ENCODE measurements at regions not wholly inside any gene's neighbourhood (a gene's known extent, or its start where the extent isn't known, plus 50 kb on each side); places are given as distances from the start of the nearest gene placed in this dataset.

DNA sequence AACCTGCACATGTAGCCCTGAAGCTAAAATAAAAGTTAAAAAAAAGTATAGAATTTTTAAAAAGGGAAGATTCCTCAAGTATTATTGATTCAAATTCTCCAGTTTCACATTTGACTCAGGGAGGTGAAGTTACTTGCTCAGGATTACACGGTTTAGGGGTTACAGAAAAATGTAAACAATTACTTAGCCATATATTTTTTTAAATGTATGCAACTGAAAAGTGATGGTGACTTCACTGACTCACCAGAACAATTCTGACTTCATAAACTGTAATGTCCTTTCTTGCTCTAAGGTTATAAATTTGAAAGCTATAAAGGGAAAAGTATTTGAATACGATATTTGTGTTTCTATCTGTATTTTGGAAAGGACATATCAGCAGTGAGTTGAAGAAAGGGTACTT is 371.2 kb downstream of the SPRY1 start:
- CTCF ChIA-PET: interaction anchor here (1.5 kb wide), 1 partner anchor 9 kb away, joined by 4 read pairs; no protein-coding TSS in a partner anchor
- TF ChIP-seq JUND (IDR thresholded peaks at IDR 0.05): no peak
- TF ChIP-seq, protein P1, sequence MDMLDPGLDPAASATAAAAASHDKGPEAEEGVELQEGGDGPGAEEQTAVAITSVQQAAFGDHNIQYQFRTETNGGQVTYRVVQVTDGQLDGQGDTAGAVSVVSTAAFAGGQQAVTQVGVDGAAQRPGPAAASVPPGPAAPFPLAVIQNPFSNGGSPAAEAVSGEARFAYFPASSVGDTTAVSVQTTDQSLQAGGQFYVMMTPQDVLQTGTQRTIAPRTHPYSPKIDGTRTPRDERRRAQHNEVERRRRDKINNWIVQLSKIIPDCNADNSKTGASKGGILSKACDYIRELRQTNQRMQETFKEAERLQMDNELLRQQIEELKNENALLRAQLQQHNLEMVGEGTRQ (IDR thresholded peaks at IDR 0.05; ENCODE audit: borderline replicate concordance, low read depth, low read length): no peak
- TF ChIP-seq REST (IDR thresholded peaks at IDR 0.05; ENCODE audit: low read depth, low read length): no peak
- no peak for TF ChIP-seq SMC3 (IDR thresholded peaks at IDR 0.05; ENCODE audit: low read depth, low read length)
- no peak for TF ChIP-seq YY1 (IDR thresholded peaks at IDR 0.05; ENCODE audit: low read depth)
- no peak for TF ChIP-seq TEAD4 (IDR thresholded peaks at IDR 0.05; ENCODE audit: borderline replicate concordance, insufficient read depth)
- TF ChIP-seq PBX3 (IDR thresholded peaks at IDR 0.05): no peak
- no peak for TF ChIP-seq CHD2 (IDR thresholded peaks at IDR 0.05; ENCODE audit: low read length, partially characterized antibody)
- no peak for TF ChIP-seq POLR2AphosphoS5 (IDR thresholded peaks at IDR 0.05; ENCODE audit: low read depth, low read length)
- TF ChIP-seq, protein P2, sequence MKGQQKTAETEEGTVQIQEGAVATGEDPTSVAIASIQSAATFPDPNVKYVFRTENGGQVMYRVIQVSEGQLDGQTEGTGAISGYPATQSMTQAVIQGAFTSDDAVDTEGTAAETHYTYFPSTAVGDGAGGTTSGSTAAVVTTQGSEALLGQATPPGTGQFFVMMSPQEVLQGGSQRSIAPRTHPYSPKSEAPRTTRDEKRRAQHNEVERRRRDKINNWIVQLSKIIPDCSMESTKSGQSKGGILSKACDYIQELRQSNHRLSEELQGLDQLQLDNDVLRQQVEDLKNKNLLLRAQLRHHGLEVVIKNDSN (IDR thresholded peaks at IDR 0.05; ENCODE audit: borderline replicate concordance, low read depth): no peak
- TF ChIP-seq, protein P3, sequence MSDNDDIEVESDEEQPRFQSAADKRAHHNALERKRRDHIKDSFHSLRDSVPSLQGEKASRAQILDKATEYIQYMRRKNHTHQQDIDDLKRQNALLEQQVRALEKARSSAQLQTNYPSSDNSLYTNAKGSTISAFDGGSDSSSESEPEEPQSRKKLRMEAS (IDR thresholded peaks at IDR 0.05; ENCODE audit: low read depth): no peak
- no peak for TF ChIP-seq NRF1 (IDR thresholded peaks at IDR 0.05; ENCODE audit: low read depth, low read length)
- no peak for TF ChIP-seq RCOR1 (IDR thresholded peaks at IDR 0.05; ENCODE audit: low read length)
- H3K27ac ChIP-seq (ENCODE audit: low read depth in 2 of 2, low read length in 1 of 2): no peak overlapping the region
- H3K4me1 ChIP-seq (ENCODE audit: control insufficient read depth in 1 of 2, insufficient read depth in 2 of 2, low read depth in 1 of 2, low read length in 1 of 2): no peaks in the 10 kb centered on the region
- no peak overlapping the region for H3K4me2 ChIP-seq
- H3K9me3 ChIP-seq: no peaks in the 10 kb centered on the region
- H3K79me2 ChIP-seq (ENCODE audit: insufficient read depth): no peaks in the 10 kb centered on the region
- no peaks in the 10 kb centered on the region for H4K20me1 ChIP-seq (ENCODE audit: insufficient read depth)
- H3K9ac ChIP-seq: no peak overlapping the region
- H3K4me3 ChIP-seq (ENCODE audit: low read depth in 2 of 2, low read length in 1 of 2): no peak overlapping the region
- no peaks in the 10 kb centered on the region for H3K27me3 ChIP-seq (ENCODE audit: insufficient read depth)
- POLR2A ChIA-PET: no interaction called here
- H3K9me2 ChIP-seq: no peaks in the 10 kb centered on the region
- 43% methylated on average over 2 of the region's 2 CpGs for WGBS (ENCODE audit: low lambda C conversion rate)
- H2AFZ ChIP-seq (ENCODE audit: low read depth): no peak overlapping the region
- no peaks in the 10 kb centered on the region for H3F3A ChIP-seq (replicated peaks; ENCODE audit: insufficient read depth)
- no peak for DNase-seq
- no peaks in the 10 kb centered on the region for H3K36me3 ChIP-seq (replicated peaks in 1 of 2; ENCODE audit: control insufficient read depth in 1 of 2, insufficient read depth in 2 of 2, low read length in 1 of 2)

All from SK-N-SH (cell line).